T-cell (primary cell): ENCODE measurements at regions not wholly inside any gene's neighbourhood (a gene's known extent, or its start where the extent isn't known, plus 50 kb on each side); places are given as distances from the start of the nearest gene placed in this dataset.

Experiments
- ATAC-seq, 4 experiments: fragments of 200-7000 bp in 3 of 4; fragments of 150-1000 bp in 1 of 4; cut with Tn5 transposase; replicated peaks in 1 of 4; 1 replicate in 3 of 4; 2 replicates in 1 of 4; pipeline ENCODE4 v1.10.0; 2021; ENCODE audit warnings: moderate library complexity in 3 of 4, mild to moderate bottlenecking in 2 of 4, moderate number of reproducible peaks in 1 of 4
- CTCF ChIA-PET, 2 donors: fragments of 300-600 bp; sonication (Branson Sonifier 250); formaldehyde crosslinking; loops; one replicate each; lab custom pipeline; 2022; ENCODE audit warnings: antibody characterized with exemption in 2 of 2; lab: Charles Lee
- POLR2A ChIA-PET, 2 donors: fragments of 300-600 bp; sonication (Branson Sonifier 250); formaldehyde crosslinking; loops; one replicate each; lab custom pipeline; 2022; ENCODE audit warnings: antibody characterized with exemption in 2 of 2; lab: Charles Lee
- DNase-seq, 35 experiments: peaks; one replicate each; pipeline versions ENCODE4 v3.0.0 to v3.0.0-alpha.2; 2013 to 2023
- H3K27ac ChIP-seq: one replicate; pipeline ENCODE4 v1.5.1; 2013; ENCODE audit warnings: low read length
- H3K27me3 ChIP-seq, 2 experiments: replicated peaks in 1 of 2; 1 replicate in 1 of 2; 2 replicates in 1 of 2; pipeline versions ENCODE4 v1.6.1 to v1.7.0; 2013; ENCODE audit warnings: low read length in 1 of 2, mixed read lengths in 1 of 2; ENCODE audit not compliant: control insufficient read depth in 2 of 2, insufficient read depth in 2 of 2; ENCODE audit errors: extremely low read depth in 1 of 2
- H3K36me3 ChIP-seq, 2 donors: 1 replicate in 1 of 2; 2 replicates in 1 of 2; pipeline versions ENCODE4 v1.6.1 to v1.7.0; 2013; ENCODE audit warnings: low read length in 1 of 2; ENCODE audit not compliant: control insufficient read depth in 2 of 2, insufficient read depth in 1 of 2; ENCODE audit errors: extremely low read depth in 1 of 2
- H3K4me1 ChIP-seq, 2 experiments: 1 replicate in 1 of 2; 2 replicates in 1 of 2; pipeline versions ENCODE4 v1.6.1 to v1.7.0; 2013; ENCODE audit warnings: low read length in 2 of 2, mixed read lengths in 1 of 2; ENCODE audit not compliant: insufficient read depth in 2 of 2, control insufficient read depth in 1 of 2; ENCODE audit errors: extremely low read depth in 1 of 2
- H3K4me3 ChIP-seq, 2 donors: 1 replicate in 1 of 2; 2 replicates in 1 of 2; pipeline versions ENCODE4 v1.5.1 to v1.7.0; 2013; ENCODE audit warnings: mild to moderate bottlenecking in 2 of 2, low read length in 1 of 2, moderate library complexity in 1 of 2; ENCODE audit not compliant: control insufficient read depth in 1 of 2; ENCODE audit errors: extremely low read depth in 1 of 2
- H3K9me3 ChIP-seq: 2 replicates; pipeline ENCODE4 v1.7.0; 2013
- H3K27ac Mint-ChIP-seq, 2 donors: one replicate each; pipeline ENCODE4 v1.8.0; 2020 to 2021; ENCODE audit warnings: mild to moderate bottlenecking in 2 of 2, mixed read lengths in 2 of 2
- H3K27me3 Mint-ChIP-seq, 2 donors: one replicate each; pipeline ENCODE4 v1.8.0; 2021 to 2022; ENCODE audit warnings: mixed read lengths in 2 of 2
- H3K36me3 Mint-ChIP-seq: one replicate; pipeline ENCODE4 v1.8.0; 2021; ENCODE audit warnings: mixed read lengths
- H3K4me1 Mint-ChIP-seq, 3 donors: one replicate each; pipeline ENCODE4 v1.8.0; 2020 to 2022; ENCODE audit warnings: mixed read lengths in 3 of 3, mild to moderate bottlenecking in 1 of 3
- H3K4me3 Mint-ChIP-seq, 3 donors: one replicate each; pipeline ENCODE4 v1.8.0; 2020 to 2022; ENCODE audit warnings: mild to moderate bottlenecking in 3 of 3, mixed read lengths in 3 of 3, moderate library complexity in 3 of 3
- H3K9me3 Mint-ChIP-seq, 3 donors: one replicate each; pipeline ENCODE4 v1.8.0; 2020 to 2022; ENCODE audit warnings: mixed read lengths in 3 of 3
- WGBS: methylation state at CpG from one replicate; pipeline ENCODE4 v1.1.5; 2013; ENCODE audit warnings: missing lambda C conversion rate; ENCODE audit not compliant: insufficient coverage; 5-methylcytosine and 5-hydroxymethylcytosine counted together

DNA sequence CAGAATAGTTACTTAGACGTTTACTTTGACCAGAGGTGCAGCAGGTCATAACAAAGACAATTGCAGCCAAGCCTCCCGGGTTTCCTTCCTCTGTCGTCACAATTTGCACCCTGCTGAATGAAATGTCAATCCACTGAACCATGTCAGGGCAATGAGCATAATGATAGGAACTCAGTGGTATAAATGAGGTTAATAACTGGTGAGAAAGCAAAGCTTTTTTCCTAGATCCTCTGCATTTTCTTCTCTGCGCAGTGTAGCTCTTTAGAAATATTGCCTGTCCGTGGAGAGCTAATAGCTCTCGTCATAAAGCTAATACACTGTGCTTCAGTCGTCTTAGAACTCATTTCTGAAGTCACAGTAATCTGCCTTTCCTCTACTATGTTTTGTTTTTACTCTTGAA, 1960.1 kb upstream of the ADGRL3 start:
- no peaks in the 10 kb centered on the region for H3K36me3 Mint-ChIP-seq
- peaks cover 17 to 54% (median 31%) of the 10 kb centered on the region in 3 donors for H3K9me3 Mint-ChIP-seq
- no peak for DNase-seq
- Histone ChIP-seq H3K27me3 (no peaks in the 10 kb centered on the region), H3K4me1 (no peaks in the 10 kb centered on the region), H3K27ac (no peak overlapping the region), H3K9me3 (no peaks in the 10 kb centered on the region), H3K4me3 (no peak overlapping the region), H3K36me3 (no peaks in the 10 kb centered on the region)
- no peak for ATAC-seq
- no peaks in the 10 kb centered on the region for H3K4me1 Mint-ChIP-seq
- 57% methylated on average over 6 of the region's 7 CpGs for WGBS
- ChIA-PET CTCF (no interaction called here), POLR2A (interaction anchor here in 1 of 2 donors (0.6 kb wide), 1 partner anchor 1326 kb away, joined by 3 read pairs; no protein-coding TSS in a partner anchor)
- H3K27ac Mint-ChIP-seq = no peak overlapping the region
- no peak overlapping the region for H3K4me3 Mint-ChIP-seq
- H3K27me3 Mint-ChIP-seq = no peaks in the 10 kb centered on the region

DNA sequence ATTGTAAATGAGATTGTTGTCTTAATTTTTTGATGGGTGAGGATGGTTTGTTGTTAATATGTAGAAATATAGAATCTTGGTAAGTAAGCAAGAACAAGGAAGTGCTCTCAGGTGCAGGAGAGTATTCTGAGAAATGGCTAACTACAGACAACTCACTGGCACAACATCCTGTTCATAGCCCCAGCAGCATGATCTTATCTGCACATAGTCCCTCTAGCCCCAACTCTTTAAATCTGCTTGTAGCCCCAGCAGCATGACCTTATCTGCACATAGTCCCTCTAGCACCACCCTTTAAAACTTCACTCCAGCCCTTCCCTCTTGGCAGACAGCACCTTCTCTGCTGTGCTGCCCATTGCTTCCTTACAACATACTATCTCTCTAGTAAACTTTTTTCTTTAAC, 1957.1 kb upstream of the ADGRL3 start:
- Histone ChIP-seq H3K27me3 (no peaks in the 10 kb centered on the region), H3K4me1 (no peaks in the 10 kb centered on the region), H3K27ac (no peak overlapping the region), H3K4me3 (no peak overlapping the region), H3K9me3 (no peaks in the 10 kb centered on the region), H3K36me3 (no peaks in the 10 kb centered on the region)
- H3K9me3 Mint-ChIP-seq = peaks cover 18 to 46% (median 24%) of the 10 kb centered on the region in 3 donors
- ATAC-seq (no peak), DNase-seq (no peak)
- H3K27ac Mint-ChIP-seq = no peak overlapping the region
- POLR2A ChIA-PET = no interaction called here
- CTCF ChIA-PET = no interaction called here
- H3K27me3 Mint-ChIP-seq = no peaks in the 10 kb centered on the region
- H3K36me3 Mint-ChIP-seq = no peaks in the 10 kb centered on the region
- no peak overlapping the region for H3K4me3 Mint-ChIP-seq
- no peaks in the 10 kb centered on the region for H3K4me1 Mint-ChIP-seq

DNA sequence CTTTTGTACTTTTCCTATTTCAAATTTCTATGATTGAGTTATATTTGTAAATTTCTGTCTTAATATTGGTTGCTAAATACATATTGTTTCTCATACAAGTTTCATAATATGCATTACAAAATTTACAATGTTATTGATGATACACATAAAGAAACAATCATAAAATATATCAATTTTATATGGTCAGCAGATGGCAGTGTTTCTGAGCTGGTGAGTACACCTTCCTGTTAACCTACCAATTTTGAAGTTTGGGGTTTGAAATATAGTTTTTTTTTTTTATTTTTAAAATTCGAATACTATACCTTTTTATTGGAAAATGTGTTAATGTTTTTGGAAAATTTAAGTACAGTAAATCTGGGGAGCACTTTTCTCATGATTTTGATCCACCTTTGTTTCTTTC, 1953.1 kb upstream of the ADGRL3 start:
- DNase-seq (no peak), ATAC-seq (no peak)
- Histone ChIP-seq H3K27ac (no peak overlapping the region), H3K4me1 (no peaks in the 10 kb centered on the region), H3K36me3 (no peaks in the 10 kb centered on the region), H3K27me3 (no peaks in the 10 kb centered on the region), H3K9me3 (no peaks in the 10 kb centered on the region), H3K4me3 (no peak overlapping the region)
- no peaks in the 10 kb centered on the region for H3K36me3 Mint-ChIP-seq
- no peaks in the 10 kb centered on the region for H3K27me3 Mint-ChIP-seq
- no CpG with 5 or more reads among the region's 1 CpG for WGBS
- ChIA-PET CTCF (no interaction called here), POLR2A (no interaction called here)
- no peaks in the 10 kb centered on the region for H3K4me1 Mint-ChIP-seq
- H3K9me3 Mint-ChIP-seq = peaks cover 4 to 39% (median 15%) of the 10 kb centered on the region in 3 donors
- H3K4me3 Mint-ChIP-seq = no peak overlapping the region
- no peak overlapping the region for H3K27ac Mint-ChIP-seq

DNA sequence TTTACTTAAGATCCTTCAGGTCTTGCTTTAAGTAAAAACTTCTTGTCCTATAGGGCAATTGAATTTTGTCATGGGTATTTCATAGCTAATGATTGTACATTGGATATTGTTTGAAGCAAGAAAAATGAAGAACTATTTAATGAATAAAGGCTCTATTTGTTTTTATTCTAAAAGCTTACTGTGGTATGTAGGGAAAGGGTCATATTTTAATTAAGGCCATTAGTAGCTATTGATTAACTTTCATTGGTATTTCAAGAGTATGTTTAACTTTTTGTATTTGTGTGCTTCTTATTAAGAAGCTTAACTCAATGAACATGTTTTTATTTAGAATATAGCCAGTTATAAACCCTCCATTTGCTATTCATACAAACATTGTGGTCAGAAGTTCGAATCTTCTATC, 1951.8 kb upstream of the ADGRL3 start:
- Histone ChIP-seq H3K9me3 (no peaks in the 10 kb centered on the region), H3K36me3 (no peaks in the 10 kb centered on the region), H3K4me3 (no peak overlapping the region), H3K27me3 (no peaks in the 10 kb centered on the region), H3K4me1 (no peaks in the 10 kb centered on the region), H3K27ac (no peak overlapping the region)
- Mint-ChIP-seq H3K4me1 (no peaks in the 10 kb centered on the region), H3K27ac (no peak overlapping the region), H3K9me3 (peaks cover 4 to 31% (median 17%) of the 10 kb centered on the region in 3 donors), H3K27me3 (no peaks in the 10 kb centered on the region), H3K36me3 (no peaks in the 10 kb centered on the region), H3K4me3 (no peak overlapping the region)
- POLR2A ChIA-PET = no interaction called here
- ATAC-seq (no peak), DNase-seq (no peak)
- CTCF ChIA-PET = interaction anchor here (1.0 to 1.1 kb wide), 2 partner anchors 11 to 360 kb away, joined by 3 read pairs; no protein-coding TSS in a partner anchor
- WGBS = no CpG with 5 or more reads among the region's 1 CpG

DNA sequence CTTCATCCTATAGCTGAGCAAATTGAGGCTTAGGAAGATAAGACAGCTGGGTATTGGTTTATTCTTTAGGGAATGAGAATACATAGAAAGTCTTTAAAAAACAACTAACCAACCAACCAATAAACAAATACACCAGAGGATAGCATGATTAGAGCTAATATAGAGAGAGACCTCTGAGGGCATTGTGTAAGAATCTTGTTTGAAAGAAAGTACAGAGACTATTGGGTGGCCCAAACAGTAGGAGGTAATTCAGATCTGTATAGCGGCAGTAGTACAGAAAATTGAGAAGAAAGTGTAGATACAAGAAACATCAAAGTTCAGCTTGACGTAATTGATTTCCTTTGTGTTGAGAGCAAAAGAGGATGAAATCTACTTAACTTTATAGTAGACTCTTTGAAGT, 1951.0 kb upstream of the ADGRL3 start:
- H3K4me3 Mint-ChIP-seq = no peak overlapping the region
- ChIA-PET CTCF (interaction anchor here in 1 of 2 donors (1.1 kb wide), 1 partner anchor 10 kb away, joined by 3 read pairs; no protein-coding TSS in a partner anchor), POLR2A (no interaction called here)
- H3K27ac Mint-ChIP-seq = no peak overlapping the region
- no peaks in the 10 kb centered on the region for H3K27me3 Mint-ChIP-seq
- Histone ChIP-seq H3K9me3 (no peaks in the 10 kb centered on the region), H3K4me1 (no peaks in the 10 kb centered on the region), H3K27me3 (no peaks in the 10 kb centered on the region), H3K27ac (no peak overlapping the region), H3K36me3 (no peaks in the 10 kb centered on the region), H3K4me3 (no peak overlapping the region)
- WGBS = 80% methylated on average over 1 of the region's 2 CpGs
- no peak for ATAC-seq
- DNase-seq = no peak
- peaks cover 3 to 25% (median 13%) of the 10 kb centered on the region in 3 donors for H3K9me3 Mint-ChIP-seq
- no peaks in the 10 kb centered on the region for H3K4me1 Mint-ChIP-seq
- no peaks in the 10 kb centered on the region for H3K36me3 Mint-ChIP-seq

DNA sequence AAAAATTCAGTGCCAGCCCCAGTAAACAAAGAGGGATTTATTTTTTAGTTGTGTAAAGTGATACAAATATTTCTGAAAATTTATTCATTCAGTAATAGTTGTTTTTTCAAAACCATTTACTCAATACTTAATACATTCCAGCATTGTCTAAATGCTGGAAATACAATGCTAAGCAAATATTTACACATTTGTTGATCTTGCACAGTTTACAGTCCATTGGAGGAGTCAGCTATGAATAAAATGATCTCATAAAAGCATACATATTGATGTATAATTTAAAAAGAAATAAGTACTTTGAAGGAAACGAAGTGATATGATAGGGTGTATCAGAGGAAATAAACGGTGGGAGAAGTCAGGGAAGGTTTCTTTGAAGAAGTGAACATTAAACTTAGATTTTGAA, 1942.1 kb upstream of the ADGRL3 start:
- no peak overlapping the region for H3K27ac Mint-ChIP-seq
- H3K27me3 Mint-ChIP-seq = no peaks in the 10 kb centered on the region
- Histone ChIP-seq H3K4me3 (no peak overlapping the region), H3K27ac (no peak overlapping the region), H3K9me3 (no peaks in the 10 kb centered on the region), H3K36me3 (no peaks in the 10 kb centered on the region), H3K4me1 (no peaks in the 10 kb centered on the region), H3K27me3 (no peaks in the 10 kb centered on the region)
- H3K36me3 Mint-ChIP-seq = no peaks in the 10 kb centered on the region
- WGBS = 66% methylated on average over 2 of the region's 2 CpGs
- ChIA-PET CTCF (no interaction called here), POLR2A (no interaction called here)
- ATAC-seq (no peak), DNase-seq (no peak)
- no peak overlapping the region for H3K4me3 Mint-ChIP-seq
- peaks cover 12 to 36% (median 23%) of the 10 kb centered on the region in 3 donors for H3K9me3 Mint-ChIP-seq
- no peaks in the 10 kb centered on the region for H3K4me1 Mint-ChIP-seq

DNA sequence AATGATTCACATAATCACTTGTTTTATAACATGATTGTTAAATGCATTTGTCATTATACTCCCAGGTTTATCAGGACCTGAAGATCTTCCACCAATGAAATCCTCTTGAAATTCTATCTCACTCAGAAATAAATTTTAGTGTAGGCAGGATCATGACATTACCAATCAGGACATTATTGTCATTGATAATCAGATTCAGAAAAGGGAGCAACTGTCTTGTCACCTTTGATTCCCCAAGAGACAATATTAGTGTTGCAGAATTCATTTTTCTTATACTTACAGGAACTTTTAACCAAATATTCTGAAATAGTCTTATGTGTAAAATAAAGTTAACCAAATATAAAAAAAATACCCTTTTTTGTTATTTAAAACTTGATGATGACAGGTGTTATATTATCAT, 1892.5 kb upstream of the ADGRL3 start:
- Histone ChIP-seq H3K36me3 (no peaks in the 10 kb centered on the region), H3K27me3 (no peaks in the 10 kb centered on the region), H3K27ac (no peak overlapping the region), H3K4me1 (no peaks in the 10 kb centered on the region), H3K4me3 (no peak overlapping the region), H3K9me3 (no peaks in the 10 kb centered on the region)
- ATAC-seq = no peak
- ChIA-PET POLR2A (no interaction called here), CTCF (no interaction called here)
- DNase-seq = no peak
- H3K4me1 Mint-ChIP-seq = no peaks in the 10 kb centered on the region
- no peak overlapping the region for H3K27ac Mint-ChIP-seq
- no peak overlapping the region for H3K4me3 Mint-ChIP-seq
- no peaks in the 10 kb centered on the region for H3K36me3 Mint-ChIP-seq
- H3K27me3 Mint-ChIP-seq = no peaks in the 10 kb centered on the region
- peaks cover 6 to 24% (median 14%) of the 10 kb centered on the region in 3 donors for H3K9me3 Mint-ChIP-seq
